Epithelial cell of proximal tubule (primary cell): ENCODE measurements at regions not wholly inside any gene's neighbourhood (a gene's known extent, or its start where the extent isn't known, plus 50 kb on each side); places are given as distances from the start of the nearest gene placed in this dataset.

Source experiments
- DNase-seq: peaks from one replicate; pipeline ENCODE4 v3.0.0-alpha.2; 2011; ENCODE audit warnings: low read depth
- H3K4me3 ChIP-seq: 2 replicates; pipeline ENCODE4 v1.5.1; 2011; ENCODE audit warnings: low read depth, mild to moderate bottlenecking, low read length
- TF ChIP-seq, protein P1 (sequence below): conservative IDR thresholded peaks from 2 replicates; pipeline ENCODE4 v1.5.1; 2012; ENCODE audit warnings: low read depth, mild to moderate bottlenecking, low read length

GRCh38 chr15:29400701-29401100 is 131.1 kb upstream of the NSMCE3 start:
- TF ChIP-seq, protein P1, sequence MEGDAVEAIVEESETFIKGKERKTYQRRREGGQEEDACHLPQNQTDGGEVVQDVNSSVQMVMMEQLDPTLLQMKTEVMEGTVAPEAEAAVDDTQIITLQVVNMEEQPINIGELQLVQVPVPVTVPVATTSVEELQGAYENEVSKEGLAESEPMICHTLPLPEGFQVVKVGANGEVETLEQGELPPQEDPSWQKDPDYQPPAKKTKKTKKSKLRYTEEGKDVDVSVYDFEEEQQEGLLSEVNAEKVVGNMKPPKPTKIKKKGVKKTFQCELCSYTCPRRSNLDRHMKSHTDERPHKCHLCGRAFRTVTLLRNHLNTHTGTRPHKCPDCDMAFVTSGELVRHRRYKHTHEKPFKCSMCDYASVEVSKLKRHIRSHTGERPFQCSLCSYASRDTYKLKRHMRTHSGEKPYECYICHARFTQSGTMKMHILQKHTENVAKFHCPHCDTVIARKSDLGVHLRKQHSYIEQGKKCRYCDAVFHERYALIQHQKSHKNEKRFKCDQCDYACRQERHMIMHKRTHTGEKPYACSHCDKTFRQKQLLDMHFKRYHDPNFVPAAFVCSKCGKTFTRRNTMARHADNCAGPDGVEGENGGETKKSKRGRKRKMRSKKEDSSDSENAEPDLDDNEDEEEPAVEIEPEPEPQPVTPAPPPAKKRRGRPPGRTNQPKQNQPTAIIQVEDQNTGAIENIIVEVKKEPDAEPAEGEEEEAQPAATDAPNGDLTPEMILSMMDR = no peak
- H3K4me3 ChIP-seq = no peak overlapping the region
- no peak for DNase-seq

DNA sequence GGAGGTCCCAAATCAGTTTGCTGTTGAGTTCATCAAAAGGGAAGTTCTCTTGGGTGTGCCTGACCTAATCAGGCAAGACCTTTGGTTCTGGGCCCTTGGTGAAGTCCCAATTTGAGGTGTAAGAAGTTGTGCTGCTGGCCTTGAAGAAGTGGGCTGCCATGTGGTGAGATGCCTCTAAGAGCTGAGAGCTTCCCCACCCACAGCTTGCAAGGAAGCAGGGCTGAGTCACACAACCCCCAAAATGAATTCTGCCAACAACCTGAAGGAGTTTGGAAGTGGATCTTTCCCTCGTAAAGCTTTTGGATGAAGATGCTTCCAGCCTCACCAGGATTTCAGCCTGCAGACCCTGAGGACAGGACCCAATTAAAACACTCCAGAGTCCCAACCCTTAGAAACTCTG is 129.3 kb upstream of the NSMCE3 start:
- no peak for DNase-seq
- TF ChIP-seq, protein P1 = no peak
- no peak overlapping the region for H3K4me3 ChIP-seq

DNA sequence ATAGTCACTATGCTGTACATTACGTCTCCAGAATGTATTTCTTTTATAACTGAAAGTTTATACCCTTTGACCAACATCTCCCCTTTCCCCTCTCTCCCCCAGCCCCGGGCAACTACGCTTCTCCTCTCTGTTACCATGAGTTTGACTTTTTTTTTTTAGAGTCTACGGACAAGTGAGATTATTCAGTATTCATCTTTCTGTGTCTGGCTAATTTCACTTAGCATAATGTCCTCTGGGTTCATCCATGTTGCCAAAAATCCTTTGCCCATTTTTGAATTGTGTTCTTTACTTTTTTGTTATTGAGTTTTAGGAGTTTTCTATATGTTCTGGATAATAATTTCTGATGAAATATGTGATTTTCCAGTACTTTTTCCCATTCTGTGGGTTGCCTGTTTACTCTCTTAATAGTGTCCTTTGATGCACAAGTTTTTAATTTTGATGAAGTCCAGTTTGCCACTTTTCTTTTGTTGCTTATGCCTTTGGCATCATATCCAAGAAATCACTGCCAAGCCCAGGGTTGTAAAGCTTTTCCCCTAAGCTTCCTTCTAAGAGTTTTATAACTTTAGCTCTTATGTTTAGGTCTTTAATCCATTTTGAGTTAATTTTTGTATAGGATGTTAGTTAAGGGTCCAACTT is 126.7 kb upstream of the NSMCE3 start:
- DNase-seq = no peak
- no peak overlapping the region for H3K4me3 ChIP-seq
- TF ChIP-seq, protein P1 = no peak

- H3K4me3 ChIP-seq = no peak overlapping the region
- TF ChIP-seq, protein P1 = no peak
- DNase-seq = no peak
Measured at GRCh38 chr15:29393443-29393842, 123.8 kb upstream of the NSMCE3 start.

GRCh38 chr15:29392358-29392757 is 122.7 kb upstream of the NSMCE3 start:
- TF ChIP-seq, protein P1 = no peak
- DNase-seq = no peak
- H3K4me3 ChIP-seq = no peak overlapping the region

DNA sequence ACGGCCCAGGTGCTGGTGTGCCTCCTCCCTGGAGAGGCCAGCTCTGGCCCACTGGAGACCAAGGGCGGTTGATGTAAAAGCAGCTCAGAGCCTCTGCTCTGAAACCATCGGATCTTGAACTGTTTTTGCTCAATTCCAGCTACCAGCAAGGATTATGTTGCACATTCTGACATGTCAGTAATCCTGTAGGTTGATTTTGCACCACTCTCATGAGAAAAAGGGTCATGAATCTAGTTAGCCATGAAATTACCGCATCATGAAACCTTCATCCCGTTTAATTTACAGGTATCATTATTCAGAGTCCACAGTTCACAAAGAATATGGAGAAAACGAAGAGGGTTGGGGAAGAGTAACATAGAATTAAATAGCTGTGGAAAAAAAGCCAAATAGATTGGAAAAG is 120.4 kb upstream of the NSMCE3 start:
- no peak overlapping the region for H3K4me3 ChIP-seq
- TF ChIP-seq, protein P1 = no peak
- no peak for DNase-seq

DNA sequence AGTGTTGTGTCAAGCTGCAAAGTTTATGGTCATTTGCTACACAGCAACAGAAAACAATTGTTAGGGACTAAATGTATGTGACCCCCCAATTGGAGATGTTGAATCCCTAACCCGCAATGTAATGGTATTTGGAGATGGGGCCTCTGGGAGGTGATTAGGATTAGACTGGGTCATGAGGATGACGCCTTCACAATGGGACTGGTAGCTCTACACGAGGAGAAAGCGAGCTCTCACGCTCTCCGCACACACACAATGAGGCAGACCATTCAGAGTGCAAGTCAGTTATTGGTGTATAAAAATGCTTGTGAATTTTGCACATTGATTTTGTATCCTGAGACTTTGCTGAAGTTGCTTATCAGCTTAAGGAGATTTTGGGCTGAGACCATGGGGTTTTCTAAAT is 116.9 kb upstream of the NSMCE3 start:
- TF ChIP-seq, protein P1 = no peak
- DNase-seq = no peak
- H3K4me3 ChIP-seq = no peak overlapping the region
